NCI-H1092 treated with DMSO at 0.1 percent for 48 hours (cell line): ENCODE measurements at regions not wholly inside any gene's neighbourhood (a gene's known extent, or its start where the extent isn't known, plus 50 kb on each side); places are given as distances from the start of the nearest gene placed in this dataset.
A peak's percentile ranks its signal among the peaks of the same experiment; 100 is the strongest.

Experiments
- DNase-seq: peaks from one replicate; lab custom pipeline; 2025; lab: John Stamatoyannopoulos, UW

DNA sequence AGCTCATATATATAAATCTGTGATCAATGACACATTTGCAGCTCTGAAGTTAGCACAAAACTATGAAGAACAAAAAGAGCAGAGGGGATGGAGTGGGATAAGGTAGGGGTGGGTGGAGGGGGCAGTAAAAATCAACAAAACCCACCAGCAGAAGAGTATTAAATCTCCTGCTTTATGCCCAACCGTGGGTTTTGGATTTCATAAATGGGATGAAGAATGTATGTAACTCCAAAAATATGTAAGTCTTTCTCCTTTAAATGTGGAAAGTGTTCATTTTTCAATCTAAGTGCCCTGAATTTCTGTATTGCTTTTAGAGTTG, 480.3 kb upstream of the MARCKS start:
- DNase-seq = no peak

DNA sequence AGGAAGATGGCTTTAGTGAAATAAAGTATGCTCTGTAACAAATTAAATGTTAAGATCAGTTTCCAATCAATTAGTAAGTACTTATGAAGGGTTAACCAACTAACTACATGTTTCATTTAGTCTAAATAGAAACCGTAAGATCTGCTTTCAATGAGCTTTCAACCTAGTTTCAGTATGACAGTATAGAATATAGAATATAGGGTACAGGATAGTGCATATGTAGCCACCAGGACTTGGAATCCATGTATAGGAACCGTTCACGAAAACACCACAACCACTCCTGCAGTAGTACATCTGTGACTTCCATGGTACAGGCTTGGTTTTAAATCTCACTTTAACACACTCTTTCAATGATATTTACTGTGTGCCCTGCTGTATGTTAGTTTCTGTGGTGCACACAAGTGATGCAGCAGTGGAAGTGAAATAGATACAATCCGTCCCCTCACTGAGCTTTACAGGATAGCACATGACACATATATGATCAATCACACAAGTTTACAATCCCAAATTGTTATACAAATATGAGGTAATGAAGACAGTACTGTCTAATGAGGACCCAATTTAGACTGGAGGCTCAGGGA, 479.7 kb upstream of the MARCKS start:
- DNase-seq = no peak

DNA sequence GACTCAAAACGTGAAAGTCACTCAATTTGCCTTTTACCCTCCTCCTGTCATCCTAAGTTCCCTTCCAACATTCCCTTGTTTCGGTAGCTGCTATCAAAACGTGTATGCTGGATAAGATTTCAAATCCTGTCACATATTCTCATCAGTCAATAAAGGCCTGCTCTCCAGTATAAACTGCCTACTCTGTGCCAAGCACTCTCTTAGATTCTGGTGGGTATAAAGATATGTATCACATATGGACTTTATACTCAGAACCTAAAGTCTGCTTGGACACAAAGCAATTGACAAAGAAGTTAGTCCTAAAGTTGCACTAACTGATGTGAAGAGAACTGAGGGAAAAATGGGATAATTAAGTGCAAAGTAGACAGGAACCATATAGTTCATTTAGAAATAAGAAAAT, 476.6 kb upstream of the MARCKS start:
- no peak for DNase-seq

DNA sequence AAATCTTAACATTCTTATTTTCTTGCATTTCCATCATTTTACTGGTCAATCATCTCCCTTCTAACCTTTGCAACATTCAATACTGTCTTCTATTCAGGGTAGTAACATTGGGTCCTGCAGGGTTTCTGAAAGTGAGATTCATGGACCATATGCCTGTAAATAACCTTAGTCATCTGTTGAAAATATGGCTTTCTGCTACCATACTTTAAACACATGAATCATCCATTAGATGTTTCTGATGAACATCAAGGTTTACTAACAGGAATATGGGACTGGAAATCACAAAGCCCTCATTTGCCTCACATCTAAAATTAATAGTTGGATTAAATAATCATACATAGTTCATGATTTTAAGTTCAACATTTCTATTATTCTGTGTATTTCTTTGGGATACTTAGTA, 475.9 kb upstream of the MARCKS start:
- DNase-seq = no peak

DNA sequence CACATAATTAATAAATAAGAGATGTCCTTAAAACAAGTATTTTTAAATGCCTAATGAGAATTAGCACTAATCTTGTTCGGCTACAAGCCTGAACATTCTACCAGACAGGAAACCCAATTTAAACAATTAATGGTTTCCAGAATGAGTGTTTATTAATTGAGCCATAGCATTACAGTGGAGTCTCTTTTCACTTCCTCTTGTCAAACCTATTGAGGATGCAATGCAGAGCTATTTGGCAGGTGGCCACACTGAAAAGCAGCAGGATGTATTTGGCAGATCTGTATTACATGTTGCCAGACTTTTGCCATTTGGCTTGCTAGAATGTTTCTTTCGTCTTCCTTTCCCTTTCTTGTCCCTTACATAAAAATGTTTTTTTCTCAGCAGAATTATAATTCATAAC, 475.2 kb upstream of the MARCKS start:
- DNase-seq = peak; percentile 27

DNA sequence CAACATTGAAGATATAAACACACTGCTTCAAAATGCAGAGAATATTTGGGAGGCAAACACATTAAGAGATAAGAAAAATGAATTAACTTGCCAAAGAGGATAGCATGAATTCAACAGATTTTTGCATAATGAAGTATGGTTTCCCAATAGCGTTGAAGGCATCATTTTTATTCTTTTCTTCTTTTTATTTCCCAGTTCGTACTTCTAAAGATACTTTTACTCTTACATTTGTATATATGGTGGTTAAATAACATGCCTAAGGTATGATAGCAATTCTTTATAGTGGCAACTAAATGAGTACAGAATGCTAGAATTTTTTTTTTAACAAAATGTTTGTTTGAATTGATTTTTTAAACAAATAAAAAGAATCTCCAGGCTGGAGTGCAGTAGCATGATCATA, 473.4 kb upstream of the MARCKS start:
- DNase-seq = no peak

DNA sequence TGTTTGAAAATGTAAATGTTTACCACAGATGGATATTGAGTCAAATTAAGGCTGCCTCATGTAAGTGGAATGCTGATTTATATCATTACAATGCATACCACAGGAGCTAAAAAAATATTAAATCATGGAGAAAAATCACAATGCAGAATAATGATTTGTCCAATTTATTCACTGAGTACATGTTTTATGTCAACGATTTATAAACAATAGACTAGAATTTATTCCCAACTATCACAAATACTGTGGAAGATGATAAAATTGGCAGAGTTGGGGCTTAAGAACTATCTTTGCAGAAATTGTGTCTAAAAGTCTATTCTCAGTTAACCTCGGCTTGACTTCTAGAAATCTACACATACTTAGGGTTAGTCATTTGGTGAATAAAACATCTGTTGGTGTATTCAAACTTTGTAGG, 472.1 kb upstream of the MARCKS start:
- no peak for DNase-seq

DNA sequence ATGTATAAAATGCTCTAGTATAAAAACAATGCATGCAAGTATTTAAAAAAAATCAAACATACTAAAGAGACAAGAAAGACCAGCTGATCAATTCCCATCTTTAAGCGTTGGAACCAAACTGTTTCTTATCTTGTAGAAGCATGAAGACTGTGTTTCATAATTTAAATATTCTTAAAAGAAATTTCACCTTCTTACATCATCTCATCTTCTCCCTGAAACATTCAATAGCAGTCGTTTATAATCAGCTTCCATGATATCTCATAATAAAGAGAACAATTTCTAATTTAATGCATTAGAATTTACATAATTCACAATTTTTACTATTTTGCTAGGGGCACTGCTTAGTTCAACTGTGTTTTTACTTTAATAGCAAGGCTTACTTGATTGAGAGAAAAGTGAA, 468.1 kb upstream of the MARCKS start:
- no peak for DNase-seq

DNA sequence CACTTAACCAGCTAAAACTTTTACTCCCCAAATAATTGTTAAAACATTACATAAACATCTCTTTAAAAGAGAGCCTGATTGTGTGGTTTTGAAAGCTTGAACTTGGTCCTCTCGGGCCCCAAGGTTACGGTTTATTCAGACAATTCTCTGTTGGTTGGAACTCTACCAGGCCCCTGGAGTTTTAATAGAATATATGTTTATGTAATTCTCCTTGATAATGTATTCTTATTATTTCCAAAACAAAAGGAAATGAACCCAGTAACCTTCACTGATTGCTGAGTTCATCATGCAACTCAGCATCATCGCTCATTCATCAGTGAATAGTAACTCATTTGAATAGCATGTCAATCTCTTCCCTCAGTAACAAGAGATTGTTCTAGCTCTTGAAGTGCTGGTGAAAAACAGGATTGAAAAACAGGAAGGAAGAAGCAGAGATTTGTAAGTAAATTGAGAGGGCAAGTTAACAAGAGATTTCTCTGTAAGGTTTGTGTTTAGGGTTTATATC, 464.5 kb upstream of the MARCKS start:
- no peak for DNase-seq

DNA sequence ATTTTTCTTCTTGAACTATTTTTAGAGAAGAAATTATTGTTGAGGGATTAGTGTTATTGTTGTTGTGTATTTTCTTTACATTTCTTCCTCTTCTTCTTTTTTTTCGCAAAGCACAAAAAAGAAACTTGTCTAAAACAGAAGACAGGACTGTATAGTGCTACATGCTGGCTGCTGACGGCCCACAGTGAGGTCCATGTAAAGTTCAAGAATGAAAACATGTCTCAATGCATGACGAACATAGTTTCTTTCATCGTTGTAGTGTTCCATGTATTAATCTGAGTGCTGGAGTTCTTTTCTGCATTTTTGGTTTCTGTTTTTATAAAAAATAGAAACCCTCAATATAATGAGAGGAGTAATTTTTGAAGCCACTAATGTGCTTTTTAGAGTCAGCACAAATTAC, 462.9 kb upstream of the MARCKS start:
- DNase-seq = no peak

DNA sequence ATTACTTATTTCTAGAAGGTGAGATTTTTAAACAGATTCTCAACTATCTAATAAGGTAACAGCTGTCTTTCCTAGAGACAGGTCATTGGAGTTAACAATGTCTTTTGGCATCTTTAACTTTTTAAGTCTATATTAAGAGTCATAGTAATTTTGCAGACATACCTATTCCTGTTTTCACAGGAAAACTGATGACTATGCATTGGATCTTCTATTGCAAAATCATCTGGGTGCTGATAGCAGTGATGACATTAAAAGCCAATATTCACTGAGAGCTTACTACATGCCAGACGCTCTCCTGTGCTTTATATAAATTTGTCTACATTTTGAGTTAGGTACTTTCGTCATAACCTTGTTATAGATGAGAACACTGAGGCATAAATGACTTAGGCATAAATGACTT, 462.4 kb upstream of the MARCKS start:
- no peak for DNase-seq

DNA sequence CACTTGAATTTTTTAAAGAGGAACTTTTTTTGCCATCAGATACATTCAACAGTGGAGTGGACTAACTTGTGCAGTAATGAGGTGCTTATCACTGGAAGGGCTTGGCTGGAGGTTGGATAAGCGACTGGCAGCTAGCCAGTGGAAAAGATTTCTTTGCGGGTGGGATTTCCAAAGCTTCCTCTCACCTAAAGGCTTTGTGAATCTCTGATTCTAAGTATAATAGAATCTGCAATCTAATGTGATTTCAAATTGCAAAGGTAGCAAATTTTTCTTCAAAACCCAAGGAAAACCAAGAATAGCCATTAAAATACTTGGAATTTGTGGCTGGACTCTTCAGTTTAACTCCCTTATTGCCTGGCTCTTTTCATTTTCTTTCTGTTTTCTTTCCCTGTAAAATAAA, 460.4 kb upstream of the MARCKS start:
- no peak for DNase-seq

DNA sequence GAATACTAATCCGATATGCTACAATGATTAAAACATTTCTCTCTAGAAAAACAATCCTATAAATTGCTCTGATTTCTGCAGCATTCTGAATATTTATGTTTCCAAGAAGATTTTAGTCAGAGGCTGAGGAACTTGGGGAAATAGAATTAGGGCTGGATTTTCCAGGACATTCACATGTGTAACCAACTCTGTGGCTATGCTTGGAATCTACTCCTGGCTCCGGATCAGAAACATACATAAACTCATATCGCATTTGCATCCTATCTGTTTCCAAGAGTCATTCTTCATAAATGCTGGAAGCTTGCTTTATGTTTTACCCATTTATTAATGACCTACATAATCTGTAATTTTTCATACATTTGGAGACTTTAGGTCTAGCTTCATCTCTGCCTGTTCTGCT, 459.9 kb upstream of the MARCKS start:
- DNase-seq = no peak

DNA sequence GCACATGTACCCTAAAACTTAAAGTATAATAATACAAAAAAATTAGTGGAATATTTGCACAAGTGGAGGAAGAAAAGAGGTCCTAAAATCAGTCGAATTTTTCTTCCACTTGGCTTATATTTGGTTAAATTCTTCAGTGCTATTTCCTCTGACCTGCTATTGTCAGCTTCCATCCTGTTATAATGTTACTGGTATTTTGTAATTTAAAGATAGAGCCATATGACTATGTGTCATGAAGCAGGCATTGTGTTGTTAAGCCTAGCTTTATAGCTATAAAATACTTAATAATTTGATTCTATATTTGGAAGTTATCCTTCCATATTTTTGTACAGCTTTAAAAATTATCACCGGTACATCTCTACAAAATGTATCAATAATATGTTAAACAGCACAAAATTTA, 455.9 kb upstream of the MARCKS start:
- DNase-seq = no peak

DNA sequence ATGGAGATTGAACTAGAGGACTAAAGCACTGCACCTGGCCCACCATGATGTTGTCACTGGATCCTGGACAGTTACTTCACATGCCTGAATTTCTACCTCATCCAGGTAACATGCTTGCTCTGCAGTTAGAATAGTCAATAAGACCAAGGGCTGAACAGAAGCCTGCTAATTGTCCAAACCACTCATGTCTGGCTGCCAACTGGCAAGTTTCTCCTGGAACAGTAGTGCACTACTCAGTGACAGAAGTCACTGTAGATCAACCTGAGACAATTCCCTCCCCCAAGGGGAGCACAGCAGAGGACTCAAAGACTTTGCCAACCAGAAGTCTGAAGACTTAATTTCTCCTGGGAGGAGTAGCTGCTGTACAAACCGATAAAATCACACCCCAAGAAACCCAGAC, 454.6 kb upstream of the MARCKS start:
- DNase-seq = no peak

DNA sequence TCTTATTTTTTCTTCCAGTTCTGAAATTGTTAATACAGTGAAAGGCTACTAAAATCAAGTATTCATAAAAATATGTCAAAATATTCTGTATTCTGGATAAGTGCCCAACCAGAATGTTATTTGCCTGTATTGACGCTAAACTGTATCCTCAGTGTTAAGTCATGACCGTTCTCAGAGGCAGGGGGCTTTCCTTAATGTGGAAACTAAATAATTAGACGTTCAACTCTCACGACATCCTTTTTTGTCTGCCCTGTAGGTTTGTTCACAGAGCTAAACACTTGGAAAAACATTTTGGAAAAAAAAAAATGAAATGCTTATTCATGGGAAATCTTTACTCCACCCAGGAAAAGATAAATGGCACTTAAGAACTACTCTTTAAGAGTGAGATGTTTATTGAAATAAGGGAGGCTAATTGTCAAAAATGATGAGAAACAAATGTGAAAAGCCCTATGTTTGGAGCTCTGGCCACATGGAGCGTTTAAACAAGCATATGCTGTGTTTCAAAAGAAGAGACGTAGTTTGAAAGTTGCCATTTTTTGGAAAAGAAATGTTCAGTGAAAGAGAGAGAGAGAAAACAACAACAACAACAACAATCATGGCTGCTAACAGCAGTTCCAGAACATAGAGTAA, 453.1 kb upstream of the MARCKS start:
- DNase-seq = no peak

DNA sequence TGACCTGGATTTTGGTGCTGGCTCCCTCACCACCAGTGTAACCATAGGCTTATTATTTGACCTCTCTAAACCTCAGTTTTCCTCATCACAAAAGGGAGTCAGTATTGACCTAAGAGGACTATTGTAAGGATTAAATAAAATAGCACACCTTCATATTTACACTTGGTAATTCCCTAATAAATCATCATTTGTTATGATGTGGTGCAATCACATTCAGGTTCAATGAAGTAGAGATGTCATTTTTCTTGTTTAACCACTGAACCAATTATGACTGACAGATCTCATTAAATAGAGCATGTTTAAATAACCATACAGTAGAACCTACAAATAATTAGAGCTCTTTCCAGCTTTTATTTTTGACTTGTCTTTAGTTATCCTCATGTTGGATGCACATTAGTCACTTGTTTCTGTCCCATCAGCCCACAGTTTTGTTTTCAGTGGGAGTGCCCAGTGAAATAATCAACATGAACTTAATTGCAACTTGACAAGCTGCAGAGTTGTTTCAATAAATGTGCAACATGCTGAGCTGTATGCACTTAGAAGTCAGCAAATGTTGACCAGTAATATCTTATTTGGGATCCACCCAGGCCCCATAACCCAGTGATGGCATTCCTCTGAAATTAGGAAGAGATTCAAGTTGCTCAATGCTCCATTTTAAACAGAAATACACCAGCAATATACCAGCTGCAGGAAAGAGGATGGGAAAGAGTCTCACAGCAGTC, 451.7 kb upstream of the MARCKS start:
- no peak for DNase-seq

DNA sequence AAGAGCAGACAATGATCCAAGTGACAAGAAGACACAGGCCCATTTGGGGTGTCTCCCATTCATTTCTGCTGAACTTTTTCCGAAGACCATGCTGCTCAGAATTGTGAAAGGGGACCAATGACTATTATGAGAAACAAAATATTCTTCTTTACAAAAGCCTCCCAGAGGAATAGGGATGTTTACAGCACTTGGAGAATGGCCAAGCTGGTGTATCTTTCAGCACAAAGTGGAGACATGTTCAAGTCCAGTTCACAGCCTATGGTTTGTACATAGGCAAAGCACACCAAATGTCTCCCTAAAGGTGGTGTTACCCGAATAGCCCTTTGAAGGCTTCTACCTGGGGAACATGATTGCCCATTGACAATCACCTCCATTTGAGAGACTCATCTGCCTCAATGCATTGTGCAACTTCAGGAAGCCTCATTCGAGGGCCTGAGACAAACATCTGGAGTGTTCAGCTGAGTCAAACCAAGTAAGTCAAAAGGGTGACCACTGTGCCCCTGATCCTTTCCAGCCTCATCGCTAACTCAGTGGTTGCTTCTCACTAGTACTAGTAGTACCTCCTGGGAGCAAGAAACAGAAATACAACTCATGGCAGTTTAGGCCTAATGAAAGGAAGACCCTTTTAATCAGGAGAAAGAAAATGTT, 451.0 kb upstream of the MARCKS start:
- no peak for DNase-seq

DNA sequence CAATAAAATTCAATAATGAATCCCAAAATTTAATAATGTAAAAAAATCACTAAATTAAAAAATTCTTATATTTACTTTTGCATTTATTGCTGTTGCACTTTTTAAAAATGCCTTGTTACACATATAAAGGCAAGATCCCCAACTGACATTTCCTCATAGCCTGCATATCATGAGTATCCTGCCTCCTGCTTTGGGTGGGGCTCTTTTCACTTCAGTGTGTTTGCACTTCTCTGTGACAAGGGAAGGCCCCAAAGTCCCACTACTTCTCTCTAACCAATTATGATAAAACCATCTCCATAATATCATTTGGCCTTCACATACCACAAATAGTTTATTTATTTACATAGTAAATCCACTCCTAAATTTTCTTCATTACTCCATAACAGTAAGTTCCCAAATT, 446.1 kb upstream of the MARCKS start:
- DNase-seq = no peak

DNA sequence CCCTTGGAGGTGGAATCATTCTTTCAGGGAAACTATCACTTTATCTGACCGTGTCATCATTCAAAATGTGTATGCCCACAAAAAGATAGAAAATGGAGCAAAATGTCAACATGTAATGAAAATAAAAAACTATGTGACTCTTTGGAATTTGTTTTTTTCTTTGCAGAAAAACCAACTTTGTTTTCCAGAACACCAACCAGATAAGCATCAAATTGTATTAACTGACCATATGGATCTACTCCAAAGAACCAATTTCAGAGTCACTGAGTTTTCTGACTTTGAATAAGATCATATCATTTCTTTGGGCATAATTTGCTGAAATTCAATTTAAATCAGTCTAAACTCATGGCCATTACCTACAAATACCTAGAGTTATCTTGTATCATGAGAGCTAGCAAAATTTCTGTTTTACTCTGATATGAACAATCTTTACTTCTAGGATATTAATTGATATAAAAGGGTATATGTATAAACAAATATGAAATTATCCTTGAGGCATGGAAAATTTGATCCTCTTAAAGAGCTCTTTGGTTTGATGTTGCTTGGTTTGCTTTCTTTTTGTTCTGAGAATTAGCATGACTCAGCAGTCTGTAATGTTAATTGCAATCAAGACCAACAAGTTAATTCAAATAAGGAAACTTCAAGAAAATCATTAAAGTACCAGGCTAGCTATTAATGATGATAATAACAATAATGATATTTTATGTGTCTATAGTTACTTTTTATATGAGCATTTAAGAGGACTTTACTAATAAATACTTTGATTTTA, 444.4 kb upstream of the MARCKS start:
- DNase-seq = no peak

DNA sequence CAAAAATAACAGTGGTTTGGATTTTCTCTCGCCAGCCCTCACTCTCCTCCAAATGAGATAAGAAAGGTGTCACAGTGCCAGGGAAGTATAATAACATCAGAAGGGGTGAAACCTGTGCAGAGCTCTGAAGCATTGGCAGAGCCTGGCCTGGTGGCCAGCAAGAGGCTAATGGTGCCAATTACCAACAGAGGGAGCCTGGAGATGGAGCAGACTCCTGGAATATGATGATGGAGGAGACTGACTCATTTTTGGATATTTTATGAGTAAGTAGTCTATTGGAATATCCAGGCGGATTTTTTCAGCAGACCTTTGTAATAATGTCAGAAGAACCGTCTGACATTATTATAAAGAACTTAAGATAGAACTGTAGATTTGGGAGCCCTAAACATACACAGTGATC, 442.6 kb upstream of the MARCKS start:
- peak; percentile 40 for DNase-seq

DNA sequence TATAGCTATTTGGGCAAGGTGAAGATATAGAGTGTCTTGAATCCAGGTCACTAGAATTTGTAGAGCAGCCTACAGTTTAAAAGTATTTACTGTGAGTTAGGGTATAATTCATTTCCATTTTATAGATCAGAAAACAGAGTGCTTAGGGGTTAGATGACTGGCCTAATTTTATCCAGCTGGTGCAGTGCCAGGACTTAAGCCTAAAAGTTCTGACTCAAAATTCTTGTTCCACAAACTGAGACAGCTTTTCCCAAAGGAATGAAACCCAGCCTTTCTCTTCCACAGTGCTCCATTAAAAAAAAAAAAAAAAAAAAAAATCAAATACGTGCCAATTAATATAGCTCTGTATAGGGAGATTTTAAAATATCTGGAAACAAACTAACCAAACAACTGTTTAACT, 441.0 kb upstream of the MARCKS start:
- DNase-seq = no peak

DNA sequence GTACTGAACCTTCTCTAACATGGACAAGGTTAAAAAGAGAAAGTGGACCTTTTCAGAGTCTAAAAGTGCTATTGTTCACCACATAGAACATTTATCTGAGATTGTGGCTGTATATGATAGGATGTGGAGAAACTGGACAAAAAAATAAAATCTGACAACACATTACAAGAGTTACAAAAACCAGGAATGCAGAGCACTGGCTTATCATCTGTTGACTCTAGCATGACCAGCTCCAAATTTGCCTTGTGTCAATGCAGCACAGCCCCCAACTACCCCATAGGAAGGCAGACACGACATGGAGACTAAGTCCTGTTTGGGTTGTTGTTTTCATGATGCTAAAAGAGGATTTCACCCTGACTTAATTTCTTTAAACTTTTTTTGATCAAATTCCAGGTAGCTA, 436.9 kb upstream of the MARCKS start:
- no peak for DNase-seq
